ENCODE measurements at regions not wholly inside any gene's neighbourhood (a gene's known extent, or its start where the extent isn't known, plus 50 kb on each side); places are given as distances from the start of the nearest gene placed in this dataset.

- TF ChIP-seq, protein P1, sequence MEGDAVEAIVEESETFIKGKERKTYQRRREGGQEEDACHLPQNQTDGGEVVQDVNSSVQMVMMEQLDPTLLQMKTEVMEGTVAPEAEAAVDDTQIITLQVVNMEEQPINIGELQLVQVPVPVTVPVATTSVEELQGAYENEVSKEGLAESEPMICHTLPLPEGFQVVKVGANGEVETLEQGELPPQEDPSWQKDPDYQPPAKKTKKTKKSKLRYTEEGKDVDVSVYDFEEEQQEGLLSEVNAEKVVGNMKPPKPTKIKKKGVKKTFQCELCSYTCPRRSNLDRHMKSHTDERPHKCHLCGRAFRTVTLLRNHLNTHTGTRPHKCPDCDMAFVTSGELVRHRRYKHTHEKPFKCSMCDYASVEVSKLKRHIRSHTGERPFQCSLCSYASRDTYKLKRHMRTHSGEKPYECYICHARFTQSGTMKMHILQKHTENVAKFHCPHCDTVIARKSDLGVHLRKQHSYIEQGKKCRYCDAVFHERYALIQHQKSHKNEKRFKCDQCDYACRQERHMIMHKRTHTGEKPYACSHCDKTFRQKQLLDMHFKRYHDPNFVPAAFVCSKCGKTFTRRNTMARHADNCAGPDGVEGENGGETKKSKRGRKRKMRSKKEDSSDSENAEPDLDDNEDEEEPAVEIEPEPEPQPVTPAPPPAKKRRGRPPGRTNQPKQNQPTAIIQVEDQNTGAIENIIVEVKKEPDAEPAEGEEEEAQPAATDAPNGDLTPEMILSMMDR (IDR thresholded peaks at IDR 0.05; ENCODE audit: low read depth, low read length): no peak
- no peak for TF ChIP-seq EZH2phosphoT487 (IDR thresholded peaks at IDR 0.05; ENCODE audit: low read depth)
- Histone ChIP-seq H3K27me3 (ENCODE audit: low read depth, low read length) (0 out of 2 replicates have a peak, but pooled peaks cover 4% of the 10 kb centered on the region), H3K79me2 (ENCODE audit: low read length) (no peaks in the 10 kb centered on the region), H3K27ac (ENCODE audit: low read length) (no peak overlapping the region), H2AFZ (ENCODE audit: low read depth, low read length) (no peak overlapping the region), H3K4me2 (ENCODE audit: low read length) (no peak overlapping the region), H3K4me3 (ENCODE audit: low read length) (no peak overlapping the region), H3K9ac (ENCODE audit: low read length) (no peak overlapping the region), H3K4me1 (ENCODE audit: low read length) (peaks cover 17% of the 10 kb centered on the region), H3K9me3 (ENCODE audit: insufficient read depth, low read length) (no peaks in the 10 kb centered on the region), H4K20me1 (ENCODE audit: insufficient read depth, low read length) (no peaks in the 10 kb centered on the region), H3K36me3 (replicated peaks; ENCODE audit: low read depth, low read length) (no peaks in the 10 kb centered on the region)
These were observed 66.6 kb upstream of the LAPTM4A start for GRCh38 chr2:20118051-20118450.

- no peaks in the 10 kb centered on the region for H3K27me3 ChIP-seq (ENCODE audit: low read depth, low read length)
- no peak overlapping the region for H3K4me2 ChIP-seq (ENCODE audit: low read length)
- TF ChIP-seq, protein P1 (IDR thresholded peaks at IDR 0.05; ENCODE audit: low read depth, low read length): no peak
- TF ChIP-seq EZH2phosphoT487 (IDR thresholded peaks at IDR 0.05; ENCODE audit: low read depth): no peak
- H3K9me3 ChIP-seq (ENCODE audit: insufficient read depth, low read length): no peaks in the 10 kb centered on the region
- no peak overlapping the region for H3K27ac ChIP-seq (ENCODE audit: low read length)
- H3K9ac ChIP-seq (ENCODE audit: low read length): no peak overlapping the region
- no peak overlapping the region for H3K4me3 ChIP-seq (ENCODE audit: low read length)
- H3K36me3 ChIP-seq (replicated peaks; ENCODE audit: low read depth, low read length): no peaks in the 10 kb centered on the region
- H4K20me1 ChIP-seq (ENCODE audit: insufficient read depth, low read length): no peaks in the 10 kb centered on the region
- H3K79me2 ChIP-seq (ENCODE audit: low read length): no peaks in the 10 kb centered on the region
- H3K4me1 ChIP-seq (ENCODE audit: low read length): no peaks in the 10 kb centered on the region
- H2AFZ ChIP-seq (ENCODE audit: low read depth, low read length): no peak overlapping the region
These were observed 64.5 kb upstream of the LAPTM4A start for GRCh38 chr2:20115902-20116301.

DNA sequence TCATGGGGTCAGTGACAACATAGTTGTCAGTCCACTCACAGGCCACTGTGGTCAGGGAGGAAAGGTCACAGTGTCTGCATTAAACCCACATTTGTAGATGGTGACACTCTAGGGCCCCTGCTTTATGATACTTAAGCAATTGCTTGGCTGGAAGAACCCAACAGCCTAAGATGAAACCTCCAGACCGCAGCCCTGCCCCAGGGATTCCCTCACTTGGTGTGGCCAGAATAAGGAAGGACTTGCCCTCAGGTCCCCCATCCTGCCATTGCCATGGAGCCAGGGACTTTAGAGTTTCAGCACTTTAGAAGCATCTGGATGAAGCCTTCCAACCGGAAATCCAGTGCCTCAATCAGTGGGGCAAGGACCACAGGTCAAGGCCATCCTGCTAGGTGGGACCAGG lies 63.9 kb upstream of the LAPTM4A start:
- Histone ChIP-seq H3K27me3 (ENCODE audit: low read depth, low read length) (no peaks in the 10 kb centered on the region), H3K79me2 (ENCODE audit: low read length) (no peaks in the 10 kb centered on the region), H3K36me3 (replicated peaks; ENCODE audit: low read depth, low read length) (no peaks in the 10 kb centered on the region), H3K4me2 (ENCODE audit: low read length) (no peak overlapping the region), H3K9me3 (ENCODE audit: insufficient read depth, low read length) (no peaks in the 10 kb centered on the region), H3K27ac (ENCODE audit: low read length) (no peak overlapping the region), H4K20me1 (ENCODE audit: insufficient read depth, low read length) (no peaks in the 10 kb centered on the region), H2AFZ (ENCODE audit: low read depth, low read length) (no peak overlapping the region), H3K4me3 (ENCODE audit: low read length) (no peak overlapping the region), H3K4me1 (ENCODE audit: low read length) (no peaks in the 10 kb centered on the region), H3K9ac (ENCODE audit: low read length) (no peak overlapping the region)
- TF ChIP-seq EZH2phosphoT487 (IDR thresholded peaks at IDR 0.05; ENCODE audit: low read depth): no peak
- TF ChIP-seq, protein P1 (IDR thresholded peaks at IDR 0.05; ENCODE audit: low read depth, low read length): no peak

DNA sequence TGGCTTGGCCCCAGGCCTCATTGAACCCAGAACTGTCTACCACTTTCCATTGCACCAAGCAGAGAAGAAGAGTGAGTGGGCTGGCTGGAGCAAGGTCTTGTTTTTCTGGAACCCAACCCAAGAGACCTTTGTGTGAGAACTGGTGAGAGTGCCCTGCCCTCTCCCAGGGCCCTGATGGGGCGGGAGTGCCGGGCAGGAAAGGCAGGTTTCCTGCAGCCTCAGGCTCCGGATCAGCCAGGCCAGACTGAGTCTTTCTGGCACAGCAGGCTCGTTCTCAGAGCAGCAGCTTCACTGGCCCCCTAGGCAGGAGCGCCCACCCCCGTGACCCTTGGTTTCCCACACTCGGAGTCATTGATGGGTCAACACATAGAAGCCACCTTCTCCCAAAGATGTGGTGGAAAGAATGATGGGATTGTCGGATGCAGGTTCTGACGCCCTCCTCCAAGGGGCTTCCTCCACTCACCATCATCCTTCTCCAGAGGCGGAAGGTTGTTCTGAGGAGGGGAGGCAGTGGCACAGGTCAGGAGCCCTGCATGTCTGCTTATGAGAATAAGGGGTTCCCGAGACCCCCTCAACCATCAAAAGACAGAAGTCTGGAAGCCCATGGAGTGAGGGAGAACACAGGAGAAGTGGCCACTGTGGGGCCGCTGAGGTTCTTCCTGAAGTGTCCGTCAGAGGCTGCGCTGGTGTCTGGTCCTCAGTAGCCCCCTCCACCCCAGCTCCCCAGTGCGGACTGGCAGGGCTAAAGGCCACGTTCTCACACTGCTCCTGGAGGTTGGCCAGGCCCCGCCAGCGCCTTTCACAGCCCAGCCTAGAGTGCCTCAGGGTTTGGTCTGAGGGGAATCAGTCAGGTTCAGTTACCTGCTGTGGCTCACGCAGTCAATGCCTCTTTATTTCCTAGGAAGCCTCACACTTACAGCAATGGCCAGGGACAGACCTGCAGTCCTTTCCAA lies 62.8 kb upstream of the LAPTM4A start:
- no peak overlapping the region for H3K9ac ChIP-seq (ENCODE audit: low read length)
- no peaks in the 10 kb centered on the region for H3K4me1 ChIP-seq (ENCODE audit: low read length)
- H3K27ac ChIP-seq (ENCODE audit: low read length): no peak overlapping the region
- TF ChIP-seq, protein P1 (IDR thresholded peaks at IDR 0.05; ENCODE audit: low read depth, low read length): no peak
- TF ChIP-seq EZH2phosphoT487 (IDR thresholded peaks at IDR 0.05; ENCODE audit: low read depth): no peak
- no peaks in the 10 kb centered on the region for H3K27me3 ChIP-seq (ENCODE audit: low read depth, low read length)
- H2AFZ ChIP-seq (ENCODE audit: low read depth, low read length): no peak overlapping the region
- H3K4me2 ChIP-seq (ENCODE audit: low read length): no peak overlapping the region
- no peak overlapping the region for H3K4me3 ChIP-seq (ENCODE audit: low read length)
- no peaks in the 10 kb centered on the region for H3K9me3 ChIP-seq (ENCODE audit: insufficient read depth, low read length)
- no peaks in the 10 kb centered on the region for H3K79me2 ChIP-seq (ENCODE audit: low read length)
- no peaks in the 10 kb centered on the region for H4K20me1 ChIP-seq (ENCODE audit: insufficient read depth, low read length)
- H3K36me3 ChIP-seq (replicated peaks; ENCODE audit: low read depth, low read length): no peaks in the 10 kb centered on the region

Data from OCI-LY3 (cell line).